Thyroid gland (tissue), 4 donors: ENCODE measurements at regions not wholly inside any gene's neighbourhood (a gene's known extent, or its start where the extent isn't known, plus 50 kb on each side); places are given as distances from the start of the nearest gene placed in this dataset.

Source experiments
- CTCF ChIP-seq, 6 experiments: fragments of 200-600 bp in 3 of 6; fragments of 450-650 bp in 3 of 6; sonication (generic) in 3 of 6; IDR thresholded peaks; one replicate each; pipeline ENCODE4 v1.5.1; 2016 to 2019; ENCODE audit warnings: antibody characterized with exemption in 6 of 6, mild to moderate bottlenecking in 2 of 6, inconsistent platforms in 1 of 6, moderate library complexity in 1 of 6
- POLR2A ChIP-seq, 2 donors: fragments of 450-650 bp; IDR thresholded peaks; one replicate each; pipeline ENCODE4 v1.6.1; 2017; ENCODE audit warnings: antibody characterized with exemption in 2 of 2, mild to moderate bottlenecking in 2 of 2, moderate library complexity in 1 of 2

GRCh38 chr1:208511242-208511860, 267.2 kb upstream of the PLXNA2 start:
- TF ChIP-seq POLR2A (IDR thresholded peaks at IDR 0.05) (no peak), CTCF (IDR thresholded peaks at IDR 0.05) (no peak)
